GM23248 (cell line): ENCODE measurements at regions not wholly inside any gene's neighbourhood (a gene's known extent, or its start where the extent isn't known, plus 50 kb on each side); places are given as distances from the start of the nearest gene placed in this dataset.

Experiments used
- DNase-seq: peaks from one replicate; pipeline ENCODE4 v3.0.0-alpha.2; 2015
- H2AFZ ChIP-seq: fragments of 200-600 bp; sonication (generic); 2 replicates; pipeline ENCODE4 v1.6.1; 2016; ENCODE audit warnings: antibody characterized with exemption
- H3F3A ChIP-seq: fragments of 200-600 bp; sonication (generic); 2 replicates; pipeline ENCODE4 v1.6.1; 2016; ENCODE audit warnings: mild to moderate bottlenecking, antibody characterized with exemption, mixed run types; ENCODE audit not compliant: insufficient read depth
- H3K27ac ChIP-seq: fragments of 200-600 bp; sonication (generic); 2 replicates; pipeline ENCODE4 v1.5.1; 2016; ENCODE audit warnings: mild to moderate bottlenecking
- H3K27me3 ChIP-seq: fragments of 200-600 bp; sonication (generic); replicated peaks from 2 replicates; pipeline ENCODE4 v1.6.1; 2016; ENCODE audit warnings: mild to moderate bottlenecking; ENCODE audit not compliant: insufficient read depth
- H3K36me3 ChIP-seq: fragments of 200-600 bp; sonication (generic); 2 replicates; pipeline ENCODE4 v1.6.1; 2016; ENCODE audit warnings: low read depth, mild to moderate bottlenecking
- H3K4me1 ChIP-seq: fragments of 200-600 bp; sonication (generic); 2 replicates; pipeline ENCODE4 v1.6.1; 2016; ENCODE audit warnings: mild to moderate bottlenecking; ENCODE audit not compliant: insufficient read depth
- H3K4me2 ChIP-seq: fragments of 200-600 bp; sonication (generic); one replicate; pipeline ENCODE4 v1.6.1; 2016; ENCODE audit warnings: mild to moderate bottlenecking; ENCODE audit not compliant: unreplicated experiment
- H3K4me3 ChIP-seq: fragments of 200-600 bp; sonication (generic); 2 replicates; pipeline ENCODE4 v1.5.1; 2016; ENCODE audit warnings: mild to moderate bottlenecking
- H3K79me2 ChIP-seq: fragments of 200-600 bp; sonication (generic); 2 replicates; pipeline ENCODE4 v1.6.1; 2016; ENCODE audit warnings: mild to moderate bottlenecking; ENCODE audit not compliant: insufficient read depth
- H3K9ac ChIP-seq: fragments of 200-600 bp; sonication (generic); 2 replicates; pipeline ENCODE4 v1.6.1; 2016; ENCODE audit warnings: mild to moderate bottlenecking
- H3K9me2 ChIP-seq: fragments of 200-600 bp; sonication (generic); 2 replicates; pipeline ENCODE4 v1.6.1; 2016; ENCODE audit warnings: mixed run types, mild to moderate bottlenecking, moderate library complexity; ENCODE audit not compliant: insufficient read depth
- H3K9me3 ChIP-seq: fragments of 200-600 bp; sonication (generic); one replicate; pipeline ENCODE4 v1.6.1; 2017; ENCODE audit warnings: low read depth
- H4K20me1 ChIP-seq: fragments of 200-600 bp; sonication (generic); 2 replicates; pipeline ENCODE4 v1.6.0; 2016; ENCODE audit not compliant: insufficient read depth
- EZH2 ChIP-seq: fragments of 200-600 bp; sonication (generic); IDR thresholded peaks from 2 replicates; pipeline ENCODE4 v1.6.1; 2018; ENCODE audit warnings: antibody characterized with exemption, mild to moderate bottlenecking; ENCODE audit not compliant: insufficient read depth, poor library complexity, severe bottlenecking
- EZH2phosphoT487 ChIP-seq: fragments of 200-600 bp; sonication (generic); IDR thresholded peaks from 2 replicates; pipeline ENCODE4 v1.6.1; 2018; ENCODE audit warnings: antibody characterized with exemption, moderate library complexity, mild to moderate bottlenecking, low read depth; ENCODE audit not compliant: insufficient read depth
- WGBS, 2 experiments: methylation state at CpG; one replicate each; pipeline ENCODE4 v1.1.6; 2015 to 2017; ENCODE audit warnings: low lambda C conversion rate in 2 of 2, low coverage in 1 of 2; ENCODE audit errors: missing lambda C conversion rate in 2 of 2; 5-methylcytosine and 5-hydroxymethylcytosine counted together
- in situ Hi-C: fragments of 300-500 bp; cut with MboI; formaldehyde crosslinking; loops from 2 replicates; pipeline ENCODE4 v1.15.0; 2020

DNA sequence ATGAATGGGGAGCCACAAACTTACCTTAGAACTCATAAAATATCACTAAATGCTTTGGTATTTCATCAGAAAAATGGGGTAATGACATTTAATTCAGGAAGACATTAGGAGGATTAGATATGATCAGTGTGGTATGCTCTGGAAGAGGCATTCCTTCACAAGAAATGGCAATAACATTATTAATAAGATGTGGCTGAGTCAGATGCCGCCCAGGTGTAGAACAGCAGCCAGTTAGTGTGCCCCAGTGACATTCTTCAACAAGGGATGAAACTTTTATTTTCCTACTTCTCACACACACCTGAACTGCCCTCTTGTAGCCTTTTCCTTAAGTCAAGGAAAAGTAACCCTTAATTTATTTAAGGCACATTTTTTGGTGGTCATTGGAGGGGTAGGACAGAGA lies 69.2 kb upstream of the DYNAP start:
- Histone ChIP-seq H3K4me3 (no peak overlapping the region), H3K4me2 (no peak overlapping the region), H3K9me2 (no peaks in the 10 kb centered on the region), H3K27me3 (no peaks in the 10 kb centered on the region), H3K9me3 (no peaks in the 10 kb centered on the region), H3K36me3 (no peaks in the 10 kb centered on the region), H3K79me2 (no peaks in the 10 kb centered on the region), H3F3A (no peaks in the 10 kb centered on the region), H3K4me1 (no peaks in the 10 kb centered on the region), H3K27ac (no peak overlapping the region), H3K9ac (no peak overlapping the region), H2AFZ (no peak overlapping the region), H4K20me1 (no peaks in the 10 kb centered on the region)
- no peak for DNase-seq
- 6 to 8% methylated on average over 1 of the region's 1 CpG for WGBS, 2 experiments
- in situ Hi-C loops = no loop called here
- TF ChIP-seq EZH2 = no peak
- TF ChIP-seq EZH2phosphoT487 = no peak

DNA sequence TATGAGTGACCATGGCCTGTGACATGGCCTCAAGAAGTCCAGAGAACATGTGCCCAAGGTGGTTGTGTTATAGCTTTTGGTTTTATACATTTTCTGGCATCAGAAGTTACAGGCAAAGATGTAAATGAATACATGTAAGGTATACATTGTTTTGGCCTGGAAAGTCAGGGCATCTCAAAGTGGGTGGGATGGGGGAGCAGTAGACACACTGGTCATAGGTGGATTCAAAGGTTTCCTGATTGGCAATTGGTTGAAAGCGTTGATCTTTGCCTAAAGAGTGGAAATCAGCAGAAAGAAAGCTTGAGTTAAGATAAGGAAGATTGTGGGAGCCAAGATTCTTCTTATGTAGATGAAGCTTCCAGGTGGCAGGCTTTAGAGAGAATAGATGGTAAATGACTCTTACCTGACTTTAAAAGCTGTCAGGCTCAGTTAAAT lies 62.1 kb upstream of the DYNAP start:
- no peaks in the 10 kb centered on the region for H3K9me3 ChIP-seq
- WGBS, 2 experiments = 0 to 12% methylated on average over 1 of the region's 1 CpG
- no peak overlapping the region for H3K4me2 ChIP-seq
- H3F3A ChIP-seq = no peaks in the 10 kb centered on the region
- H3K27me3 ChIP-seq = no peaks in the 10 kb centered on the region
- H4K20me1 ChIP-seq = no peaks in the 10 kb centered on the region
- H2AFZ ChIP-seq = no peak overlapping the region
- in situ Hi-C loops = no loop called here
- no peak overlapping the region for H3K27ac ChIP-seq
- no peak overlapping the region for H3K9ac ChIP-seq
- no peak overlapping the region for H3K4me3 ChIP-seq
- no peaks in the 10 kb centered on the region for H3K79me2 ChIP-seq
- H3K36me3 ChIP-seq = no peaks in the 10 kb centered on the region
- TF ChIP-seq EZH2 (no peak), EZH2phosphoT487 (no peak)
- H3K4me1 ChIP-seq = no peaks in the 10 kb centered on the region
- DNase-seq = no peak
- no peaks in the 10 kb centered on the region for H3K9me2 ChIP-seq

DNA sequence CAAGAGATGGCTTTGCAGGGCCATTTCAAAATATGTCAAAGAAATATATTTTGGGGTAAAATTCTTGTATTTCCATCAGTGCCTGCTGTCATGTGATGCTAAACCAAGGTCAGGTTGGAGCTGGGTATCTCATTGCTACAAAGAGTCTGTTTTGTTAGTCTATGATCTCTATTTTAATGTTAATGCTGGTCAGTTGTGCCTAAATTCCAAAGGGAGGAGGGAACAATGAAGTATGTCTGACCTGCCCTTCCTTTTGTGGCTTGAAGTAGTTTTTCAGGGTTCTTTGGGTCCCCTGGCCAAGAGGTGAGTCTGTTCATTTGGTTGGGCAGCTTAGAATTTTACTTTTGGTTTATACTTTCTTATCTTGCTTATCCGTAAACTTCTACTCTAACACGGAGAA lies 61.6 kb upstream of the DYNAP start:
- Histone ChIP-seq H3K4me3 (no peak overlapping the region), H3K4me1 (no peaks in the 10 kb centered on the region), H3K27ac (no peak overlapping the region), H3K36me3 (no peaks in the 10 kb centered on the region), H3K9me2 (no peaks in the 10 kb centered on the region), H3K4me2 (no peak overlapping the region), H3K9ac (no peak overlapping the region), H2AFZ (no peak overlapping the region), H3K27me3 (no peaks in the 10 kb centered on the region), H3F3A (no peaks in the 10 kb centered on the region), H4K20me1 (no peaks in the 10 kb centered on the region), H3K79me2 (no peaks in the 10 kb centered on the region), H3K9me3 (no peaks in the 10 kb centered on the region)
- in situ Hi-C loops = no loop called here
- no peak for DNase-seq
- TF ChIP-seq EZH2phosphoT487 (no peak), EZH2 (no peak)
- WGBS, 2 experiments = 14 to 28% methylated on average over 2 of the region's 2 CpGs

DNA sequence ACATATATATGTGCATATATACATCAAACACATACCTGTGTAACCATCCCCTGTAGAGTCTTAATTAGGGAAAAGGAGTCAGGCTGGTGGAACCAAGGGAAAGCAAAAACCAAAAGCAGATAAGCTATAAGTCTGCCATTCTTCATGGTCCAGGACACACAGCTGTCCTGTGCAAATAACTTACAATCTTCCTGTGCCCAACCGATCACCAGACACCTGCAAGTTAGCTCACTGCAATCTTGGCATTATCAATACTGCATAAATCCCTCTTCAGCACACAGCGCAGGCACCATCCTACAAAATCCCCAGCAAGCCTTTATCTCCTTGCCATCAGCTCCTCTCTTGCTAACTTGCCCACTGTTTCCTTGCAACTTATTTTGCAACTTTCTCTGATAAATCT lies 60.8 kb upstream of the DYNAP start:
- Histone ChIP-seq H3K27me3 (no peaks in the 10 kb centered on the region), H3F3A (no peaks in the 10 kb centered on the region), H3K4me1 (no peaks in the 10 kb centered on the region), H3K9me2 (no peaks in the 10 kb centered on the region), H3K4me3 (no peak overlapping the region), H3K4me2 (no peak overlapping the region), H3K79me2 (no peaks in the 10 kb centered on the region), H4K20me1 (no peaks in the 10 kb centered on the region), H3K9me3 (no peaks in the 10 kb centered on the region), H3K9ac (no peak overlapping the region), H2AFZ (no peak overlapping the region), H3K36me3 (no peaks in the 10 kb centered on the region), H3K27ac (no peak overlapping the region)
- no peak for DNase-seq
- no peak for TF ChIP-seq EZH2
- in situ Hi-C loops = no loop called here
- WGBS, 2 experiments = 10 to 22% methylated on average over 2 of the region's 2 CpGs

DNA sequence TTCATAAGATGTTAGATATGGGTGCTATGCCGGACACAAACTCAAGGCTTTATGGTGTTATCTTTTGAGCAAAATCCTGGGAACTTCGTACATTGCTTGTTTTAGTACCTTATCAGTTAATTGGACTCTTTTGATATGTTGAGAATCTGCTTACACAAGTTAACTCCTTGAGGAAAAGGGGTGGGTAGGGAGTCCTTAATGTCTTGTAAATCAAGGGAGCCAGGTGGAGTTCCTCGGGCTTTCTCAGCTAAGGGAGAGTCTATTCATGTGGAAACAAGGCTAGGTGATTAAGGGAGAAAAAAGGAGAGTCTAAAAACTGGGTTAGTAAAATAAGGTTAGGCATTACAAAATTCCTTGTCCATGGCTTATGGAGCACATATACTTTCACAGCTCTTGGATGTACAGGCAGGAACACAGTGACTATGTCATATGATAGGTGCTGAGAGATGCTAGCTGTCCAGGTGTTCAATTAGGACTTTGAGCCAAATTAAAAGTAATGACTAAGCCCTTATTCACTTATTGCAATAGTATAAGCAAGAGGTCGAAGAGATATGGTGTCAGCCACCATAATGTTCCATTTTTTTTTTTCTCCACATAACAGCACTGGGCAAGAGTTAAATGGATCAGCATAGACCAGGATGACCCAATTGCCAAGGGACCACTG lies 59.5 kb upstream of the DYNAP start:
- Histone ChIP-seq H3K4me1 (no peaks in the 10 kb centered on the region), H3K36me3 (no peaks in the 10 kb centered on the region), H3K9me3 (no peaks in the 10 kb centered on the region), H3K27me3 (no peaks in the 10 kb centered on the region), H3K4me2 (no peak overlapping the region), H3K9ac (no peak overlapping the region), H3K27ac (no peak overlapping the region), H3K79me2 (no peaks in the 10 kb centered on the region), H2AFZ (no peak overlapping the region), H3F3A (no peaks in the 10 kb centered on the region), H3K4me3 (no peak overlapping the region), H4K20me1 (no peaks in the 10 kb centered on the region), H3K9me2 (no peaks in the 10 kb centered on the region)
- WGBS, 2 experiments = 2 to 3% methylated on average over 4 of the region's 4 CpGs
- DNase-seq = no peak
- TF ChIP-seq EZH2phosphoT487 = no peak
- TF ChIP-seq EZH2 = no peak
- in situ Hi-C loops = no loop called here
